SW 1271 (cell line): ENCODE measurements at regions not wholly inside any gene's neighbourhood (a gene's known extent, or its start where the extent isn't known, plus 50 kb on each side); places are given as distances from the start of the nearest gene placed in this dataset.
"Not testable (repeated sequence)": the region's sequence is repeated elsewhere in the genome, so short reads cannot be mapped to it uniquely, and the experiment has no call there.

Source experiments
- DNase-seq, 2 experiments: peaks; one replicate each; lab custom pipeline; 2025; lab: John Stamatoyannopoulos, UW

- DNase-seq, result not testable (repeated sequence)
Observed at GRCh38 chrX:99988532-99988931, 421.5 kb downstream of the PCDH19 start.

GRCh38 chrX:99973572-99974226 is 436.4 kb downstream of the PCDH19 start:
- no peak for DNase-seq

- DNase-seq, result no peak
Observed at GRCh38 chrX:99939883-99940232, 470.2 kb downstream of the PCDH19 start.

GRCh38 chrX:99939206-99939882 is 470.7 kb downstream of the PCDH19 start:
- DNase-seq, result not testable (repeated sequence)

- DNase-seq, result no peak
Observed at GRCh38 chrX:99938464-99938863, 471.6 kb downstream of the PCDH19 start.

GRCh38 chrX:99933865-99934264 is 476.2 kb downstream of the PCDH19 start:
- no peak for DNase-seq

GRCh38 chrX:99914635-99915034 is 495.4 kb downstream of the PCDH19 start:
- no peak for DNase-seq

- no peak for DNase-seq
Observed at GRCh38 chrX:99913611-99914010, 496.5 kb downstream of the PCDH19 start.

- no peak for DNase-seq
Observed at GRCh38 chrX:99909946-99910345, 500.1 kb downstream of the PCDH19 start.

- no peak for DNase-seq
Observed at GRCh38 chrX:99901091-99901490, 509.0 kb downstream of the PCDH19 start.

- DNase-seq, result no peak
Observed at GRCh38 chrX:99887918-99888317, 522.2 kb downstream of the PCDH19 start.

GRCh38 chrX:99857455-99857854 is 552.6 kb downstream of the PCDH19 start:
- no peak for DNase-seq

- no peak for DNase-seq
Observed at GRCh38 chrX:99833821-99834220, 576.3 kb downstream of the PCDH19 start.

- no peak for DNase-seq
Observed at GRCh38 chrX:99820197-99820596, 589.9 kb downstream of the PCDH19 start.

GRCh38 chrX:99800016-99800415 is 610.1 kb downstream of the PCDH19 start:
- no peak for DNase-seq

- no peak for DNase-seq
Observed at GRCh38 chrX:99798936-99799335, 611.1 kb downstream of the PCDH19 start.

- no peak for DNase-seq
Observed at GRCh38 chrX:99795495-99795894, 614.6 kb downstream of the PCDH19 start.

- DNase-seq, result no peak
Observed at GRCh38 chrX:99782516-99783040, 627.5 kb downstream of the PCDH19 start.

GRCh38 chrX:99777912-99778311 is 632.2 kb downstream of the PCDH19 start:
- no peak for DNase-seq

GRCh38 chrX:99761731-99762130 is 648.3 kb downstream of the PCDH19 start:
- DNase-seq, result no peak

- no peak for DNase-seq
Observed at GRCh38 chrX:99752776-99753175, 657.3 kb downstream of the PCDH19 start.

GRCh38 chrX:99750721-99751120 is 659.4 kb downstream of the PCDH19 start:
- DNase-seq, result no peak

- no peak for DNase-seq
Observed at GRCh38 chrX:99722094-99722493, 688.0 kb downstream of the PCDH19 start.

- no peak for DNase-seq
Observed at GRCh38 chrX:99719140-99719539, 690.9 kb downstream of the PCDH19 start.
